GDM1 (cell line): ENCODE measurements at regions not wholly inside any gene's neighbourhood (a gene's known extent, or its start where the extent isn't known, plus 50 kb on each side); places are given as distances from the start of the nearest gene placed in this dataset.
"Not testable (repeated sequence)": the region's sequence is repeated elsewhere in the genome, so short reads cannot be mapped to it uniquely, and the experiment has no call there.

ENCODE experiments used
- DNase-seq: peaks from one replicate; lab custom pipeline; 2025; lab: John Stamatoyannopoulos, UW

DNA sequence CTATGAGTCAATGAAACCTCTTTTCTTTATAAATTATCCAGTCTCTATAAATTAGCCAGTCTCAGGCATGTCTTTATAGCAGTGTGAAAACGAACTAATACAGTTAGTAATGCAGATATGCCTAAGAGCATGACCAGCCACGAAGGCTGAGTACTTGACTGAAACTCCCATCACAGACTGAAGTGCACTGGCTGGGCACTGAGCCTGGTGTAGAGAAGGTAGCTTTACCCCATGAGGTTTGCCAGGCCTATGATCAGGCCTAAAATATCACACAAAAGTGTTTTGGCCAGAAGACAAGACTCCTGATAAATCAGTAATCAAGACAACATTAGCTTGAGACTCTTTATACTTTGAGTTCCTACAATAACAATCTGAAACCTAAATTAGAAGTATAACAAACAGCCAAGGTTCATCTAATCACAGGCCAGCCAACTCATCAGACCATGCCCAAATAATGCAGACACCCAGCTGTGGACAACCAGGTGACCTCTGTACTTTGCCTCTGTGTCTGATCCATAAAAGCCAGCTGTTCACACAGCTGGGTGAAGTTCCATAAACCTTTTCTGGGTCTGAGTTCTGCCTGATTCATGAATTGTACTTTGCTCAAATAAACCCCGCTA lies 771.8 kb upstream of the SLITRK1 start:
- no peak for DNase-seq

DNA sequence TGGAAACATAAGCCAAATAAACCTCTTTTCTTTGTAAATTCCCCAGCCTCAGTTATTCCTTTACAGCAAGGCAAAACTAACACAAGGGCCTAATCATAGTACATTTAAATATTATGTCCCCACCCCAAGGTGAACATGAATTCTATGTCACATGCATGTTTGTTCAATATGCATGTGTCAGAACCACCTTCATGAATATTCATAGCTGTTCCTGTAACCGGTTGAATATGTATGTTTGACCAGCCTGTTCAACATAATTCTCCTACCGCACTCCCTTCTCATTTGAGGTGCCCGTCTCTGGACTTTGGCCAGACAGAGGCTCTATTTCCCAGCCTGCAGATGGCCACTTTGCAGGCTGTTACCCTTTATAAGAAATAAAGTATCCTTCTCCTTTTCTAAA lies 769.4 kb upstream of the SLITRK1 start:
- DNase-seq, result no peak

DNA sequence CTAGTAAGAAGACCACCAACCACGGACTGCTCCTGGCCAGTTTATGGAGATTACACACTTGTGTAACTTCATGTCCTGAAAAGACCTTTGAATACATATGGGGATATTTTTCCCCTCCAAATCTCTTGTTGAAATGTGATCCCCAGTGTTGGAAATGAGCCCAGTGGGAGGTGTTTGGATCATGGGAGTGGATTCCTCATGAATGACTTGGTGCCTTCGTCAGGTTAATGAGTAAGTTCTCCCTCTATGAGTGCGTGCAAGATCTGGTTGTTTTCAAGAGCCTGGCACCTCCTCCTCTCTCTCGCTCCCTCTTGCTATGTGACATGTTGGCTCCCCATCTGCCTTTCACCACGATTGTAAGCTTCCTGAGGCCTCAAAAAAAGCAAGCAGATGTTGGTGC lies 769.0 kb upstream of the SLITRK1 start:
- no peak for DNase-seq

DNA sequence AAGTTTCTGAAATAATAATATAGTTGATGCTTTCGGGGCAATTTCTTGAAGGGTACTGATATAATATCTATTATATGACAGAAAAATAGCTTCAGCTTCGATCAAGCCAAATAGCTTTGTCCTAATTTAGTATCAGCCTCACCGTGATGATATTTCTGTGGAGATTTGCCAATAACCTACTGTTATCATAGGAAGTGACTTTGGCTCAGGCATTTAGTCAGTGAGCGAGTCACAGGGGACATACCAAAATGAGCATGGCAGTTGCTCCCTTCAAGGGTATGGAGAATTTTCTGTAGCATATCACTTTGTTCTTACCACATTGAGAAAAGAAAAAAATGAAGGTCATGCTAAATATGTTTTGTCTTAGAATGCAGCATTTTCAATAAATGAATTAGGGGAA lies 767.6 kb upstream of the SLITRK1 start:
- no peak for DNase-seq

DNA sequence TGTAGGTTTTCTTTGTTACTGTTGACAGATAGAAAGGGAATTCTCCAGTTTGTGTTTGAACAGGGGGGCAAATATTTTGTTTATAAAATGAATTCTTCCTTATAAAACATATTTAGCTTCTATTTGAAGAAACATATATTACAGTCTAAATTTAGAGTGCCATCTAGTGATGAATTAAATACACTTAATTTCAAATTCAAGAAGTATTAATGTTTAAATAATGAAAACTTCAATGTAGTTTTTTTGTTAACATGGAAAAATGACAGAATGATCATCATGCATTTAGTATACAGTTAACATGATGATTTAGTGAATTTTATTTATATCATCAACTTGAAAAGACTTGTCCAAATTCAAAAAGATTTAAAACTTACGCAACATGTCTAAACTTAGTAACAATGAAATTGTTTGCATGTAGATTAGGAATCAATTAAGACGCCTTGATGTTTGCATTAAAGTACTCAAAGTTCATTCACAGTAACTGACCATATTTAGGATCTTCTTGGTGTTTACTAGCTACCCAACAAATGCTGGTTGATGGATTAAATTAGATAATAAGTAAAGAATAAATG lies 765.9 kb upstream of the SLITRK1 start:
- no peak for DNase-seq

DNA sequence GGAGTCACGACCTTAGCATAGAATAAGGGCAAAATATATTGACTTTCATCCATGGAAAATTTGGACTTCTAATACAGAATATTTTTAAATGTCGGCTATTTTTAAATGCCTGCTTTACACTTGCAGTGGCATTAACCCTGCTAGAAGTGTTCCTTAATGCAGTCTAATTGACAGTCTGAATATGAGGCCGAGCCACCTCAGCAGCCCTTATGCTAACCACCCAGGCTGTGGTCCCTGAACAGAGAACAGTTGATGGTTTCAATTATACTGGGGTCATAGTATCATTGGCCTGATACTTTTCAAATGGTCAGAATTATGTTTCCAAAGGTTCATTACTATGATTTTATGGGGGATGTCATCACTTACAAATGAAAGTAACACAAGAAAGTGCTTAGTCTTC lies 764.7 kb upstream of the SLITRK1 start:
- no peak for DNase-seq

DNA sequence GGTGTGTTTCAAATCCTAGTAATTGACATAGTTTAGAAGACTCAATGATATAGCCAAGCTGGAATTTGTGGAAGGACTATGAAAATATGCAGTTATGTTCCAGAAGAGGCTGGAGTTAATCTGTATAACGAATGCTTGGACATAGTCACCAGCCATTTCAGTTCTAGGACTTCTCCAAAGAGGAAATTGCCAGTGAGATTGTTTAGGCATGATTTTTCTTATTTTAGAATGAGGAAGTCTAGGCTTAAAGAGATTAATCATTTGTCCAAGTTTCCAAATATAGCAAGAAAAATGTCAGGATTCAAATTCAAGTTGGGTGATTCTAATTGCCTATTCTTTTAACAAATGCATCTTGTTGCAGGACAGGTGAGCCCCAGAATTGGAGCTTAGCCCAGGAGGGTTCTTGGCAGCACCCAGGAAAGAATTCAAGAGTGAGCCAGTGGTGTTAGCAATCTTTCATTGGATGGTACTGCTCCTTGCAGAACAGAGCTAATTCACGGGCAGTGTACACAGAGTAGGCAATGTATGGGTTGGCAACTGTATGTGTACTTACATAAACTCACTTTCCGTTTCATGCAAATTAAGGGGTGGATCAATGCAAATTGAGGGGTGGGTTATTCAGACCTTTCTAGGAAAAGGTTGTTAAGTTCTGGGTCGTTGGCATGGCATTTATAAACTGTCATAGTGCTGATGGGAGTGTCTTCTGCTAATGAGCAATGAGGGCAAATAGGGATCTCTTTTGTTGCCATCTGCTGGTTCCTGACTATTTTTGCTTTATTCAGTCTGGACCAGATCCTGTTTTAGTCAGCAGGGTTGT lies 763.1 kb upstream of the SLITRK1 start:
- DNase-seq, result no peak

DNA sequence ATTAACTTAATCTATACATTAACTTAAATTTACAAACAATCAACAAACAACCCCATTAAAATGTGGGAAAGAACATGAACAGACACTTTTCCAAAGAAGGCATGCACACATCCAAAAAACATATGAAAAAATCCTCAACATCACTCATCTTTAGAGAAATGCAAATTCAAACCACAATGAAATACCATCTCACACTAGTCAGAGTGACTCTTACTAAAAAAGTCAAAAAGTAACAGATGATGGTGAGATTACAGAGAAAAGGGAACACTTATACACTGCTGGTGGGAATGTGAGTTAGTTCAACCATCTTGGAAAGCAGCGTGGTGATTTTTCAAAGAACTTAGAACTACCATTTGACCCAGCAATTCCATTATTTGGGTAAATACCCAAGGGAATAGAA lies 759.2 kb upstream of the SLITRK1 start:
- no peak for DNase-seq

DNA sequence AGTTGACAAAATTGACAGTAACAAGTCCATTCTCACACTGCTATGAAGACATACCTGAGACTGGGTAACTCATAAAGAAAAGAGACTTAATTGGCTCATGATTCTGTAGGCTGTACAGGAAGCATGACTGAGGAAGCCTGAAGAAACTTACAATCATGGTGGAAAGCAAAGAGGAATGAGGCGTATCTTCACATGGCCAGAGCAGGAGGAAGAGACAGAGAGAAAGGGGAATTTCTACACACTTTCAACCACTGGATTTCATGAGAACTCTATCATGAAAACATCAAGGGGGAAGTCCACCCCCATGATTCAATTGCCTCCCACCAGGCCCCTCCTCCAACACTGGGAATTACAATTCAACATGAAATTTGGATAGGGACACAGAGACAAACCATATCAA lies 758.4 kb upstream of the SLITRK1 start:
- DNase-seq, result no peak

DNA sequence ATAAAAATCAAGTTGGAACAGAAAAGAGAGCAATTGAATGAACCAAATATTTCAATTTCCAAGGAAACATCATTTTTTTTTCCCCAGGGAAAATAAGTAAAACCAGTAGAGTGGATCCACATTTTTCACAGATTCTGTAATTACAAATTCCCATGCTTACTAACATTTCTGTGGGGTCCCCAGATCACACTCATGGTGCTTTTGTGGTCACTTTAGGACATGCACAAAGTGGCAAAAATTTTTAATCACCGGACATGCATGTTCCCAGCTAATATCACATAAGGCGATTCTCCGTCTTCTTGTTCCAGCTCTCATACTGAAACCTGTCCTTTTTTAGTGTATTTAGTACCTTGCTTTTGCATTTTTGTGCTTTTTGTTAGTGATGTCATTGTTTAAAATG lies 748.2 kb upstream of the SLITRK1 start:
- no peak for DNase-seq

DNA sequence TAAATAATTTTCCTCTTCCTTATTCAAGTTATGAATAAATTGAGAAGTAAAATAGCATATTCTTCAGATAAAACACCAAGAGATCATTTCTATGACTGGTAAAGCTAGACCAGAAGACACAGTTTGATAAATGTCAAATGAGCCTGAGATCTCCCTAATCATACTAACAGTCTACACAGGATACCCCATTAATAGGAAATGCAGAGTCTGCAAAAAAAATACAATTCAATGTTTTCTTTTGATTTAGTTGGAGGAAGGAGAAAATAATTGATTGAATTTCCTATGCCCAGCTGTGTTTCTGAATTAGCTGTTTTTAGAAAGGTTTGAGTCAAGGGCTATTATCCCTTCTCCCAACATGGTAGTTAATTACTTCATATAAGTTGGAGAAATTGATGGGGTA lies 734.6 kb upstream of the SLITRK1 start:
- no peak for DNase-seq

DNA sequence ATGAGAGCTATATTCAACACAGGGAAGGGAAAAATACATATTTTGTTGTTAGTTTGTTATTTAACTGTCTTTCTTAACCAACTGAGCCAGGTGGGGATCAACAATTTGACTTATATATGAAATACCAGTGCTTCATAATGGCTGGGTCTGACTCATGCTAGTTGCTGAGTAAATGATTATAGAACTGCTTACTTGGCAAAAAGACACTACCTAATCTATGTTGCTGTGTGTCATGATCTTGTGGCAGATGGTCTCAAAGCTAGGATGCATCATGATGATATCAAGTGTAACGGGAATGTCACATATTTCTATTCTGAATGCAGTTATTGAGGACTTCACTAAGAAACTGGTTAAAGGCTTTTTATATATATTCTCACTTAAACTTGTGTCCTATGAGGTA lies 727.4 kb upstream of the SLITRK1 start:
- DNase-seq, result no peak

DNA sequence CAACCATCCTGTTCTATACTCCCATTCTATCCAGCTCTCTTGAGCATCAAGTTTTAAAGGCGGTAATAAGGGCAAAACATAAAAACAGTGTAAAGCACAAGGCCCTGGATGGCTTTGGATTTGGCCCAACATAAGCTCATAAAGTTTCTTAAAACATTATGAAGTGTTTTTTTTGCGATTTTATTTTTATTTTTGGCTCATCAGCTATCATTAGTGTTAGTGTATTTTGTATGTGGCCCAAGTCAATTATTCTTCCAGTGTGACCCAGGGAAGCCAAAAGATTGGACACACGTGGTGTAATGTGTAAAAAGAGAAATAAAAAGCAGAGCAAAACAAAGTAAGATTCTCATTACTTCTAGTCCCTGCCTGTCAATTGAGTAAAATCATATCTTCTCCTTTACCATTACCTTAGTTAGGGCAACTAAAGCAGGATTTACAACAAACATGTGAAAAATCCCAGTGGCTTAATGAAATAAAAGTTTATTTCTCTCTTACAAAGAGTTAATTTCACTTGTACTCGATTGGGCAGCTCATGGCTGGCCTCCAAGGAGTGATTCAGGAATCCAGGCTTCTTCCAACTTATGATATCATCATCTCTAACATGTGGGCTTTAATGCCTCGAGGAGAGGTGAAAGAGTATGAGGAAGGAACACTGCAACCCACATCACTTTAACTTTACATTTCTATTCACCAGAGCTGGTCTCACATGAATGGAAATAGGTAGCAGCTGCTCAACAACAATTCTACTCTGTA lies 725.2 kb upstream of the SLITRK1 start:
- no peak for DNase-seq

DNA sequence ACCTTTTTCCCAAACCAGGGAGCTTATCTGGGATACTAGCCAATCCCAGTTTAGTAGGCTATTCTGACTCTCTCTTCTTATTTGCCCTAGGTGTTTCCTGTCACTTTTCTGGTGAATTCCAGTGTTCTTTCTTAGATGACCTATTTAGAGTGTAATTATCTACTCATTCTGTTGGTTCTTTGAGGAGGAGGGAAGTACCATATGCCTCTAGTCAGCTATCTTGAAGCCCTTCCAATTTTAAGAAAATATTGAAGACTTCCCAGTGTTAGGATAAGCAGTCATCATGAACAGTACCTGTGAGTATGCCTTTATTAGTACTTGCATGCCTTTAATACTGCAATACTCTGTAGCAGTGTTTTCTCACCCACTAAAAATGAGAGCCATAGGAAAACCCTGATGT lies 724.3 kb upstream of the SLITRK1 start:
- DNase-seq, result no peak

DNA sequence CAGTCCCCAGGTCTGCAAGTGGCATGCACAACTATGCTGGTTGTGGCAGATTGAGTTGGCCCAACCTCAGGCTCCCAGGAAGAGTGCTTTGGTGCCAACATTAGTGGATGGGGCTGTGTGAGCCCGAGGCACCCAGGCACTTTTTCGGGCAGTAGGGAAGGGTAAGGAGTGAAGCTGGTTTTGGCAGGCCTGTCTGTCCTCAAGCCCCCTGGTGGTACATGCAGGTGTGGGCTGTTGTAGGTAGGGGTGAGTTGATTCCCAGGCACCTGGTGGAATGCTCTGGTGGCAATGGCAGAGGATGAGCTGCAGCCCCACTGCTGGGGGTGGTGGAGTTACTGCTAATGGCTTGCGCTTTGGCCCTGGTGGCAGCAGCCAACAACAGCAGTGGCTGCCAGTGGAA lies 723.7 kb upstream of the SLITRK1 start:
- DNase-seq, result no peak

DNA sequence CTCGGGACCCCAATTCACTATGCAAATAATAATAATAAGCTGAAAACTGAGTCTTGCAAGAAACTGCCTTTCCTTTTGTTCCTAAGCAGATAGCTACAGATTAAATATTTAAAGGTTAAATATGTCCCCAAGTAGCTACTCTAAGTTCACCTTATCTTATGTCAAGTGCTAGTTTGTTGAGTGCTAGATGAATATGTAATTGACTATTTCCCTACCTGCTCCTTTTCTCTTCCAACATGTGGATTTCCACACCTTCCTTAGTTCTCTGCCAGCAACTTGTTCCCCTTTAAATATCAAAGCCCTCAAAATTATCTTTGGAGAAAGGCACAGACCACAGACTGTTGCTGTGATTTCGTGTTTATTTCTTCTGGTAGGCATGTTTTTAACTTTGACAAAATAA lies 709.2 kb upstream of the SLITRK1 start:
- no peak for DNase-seq

DNA sequence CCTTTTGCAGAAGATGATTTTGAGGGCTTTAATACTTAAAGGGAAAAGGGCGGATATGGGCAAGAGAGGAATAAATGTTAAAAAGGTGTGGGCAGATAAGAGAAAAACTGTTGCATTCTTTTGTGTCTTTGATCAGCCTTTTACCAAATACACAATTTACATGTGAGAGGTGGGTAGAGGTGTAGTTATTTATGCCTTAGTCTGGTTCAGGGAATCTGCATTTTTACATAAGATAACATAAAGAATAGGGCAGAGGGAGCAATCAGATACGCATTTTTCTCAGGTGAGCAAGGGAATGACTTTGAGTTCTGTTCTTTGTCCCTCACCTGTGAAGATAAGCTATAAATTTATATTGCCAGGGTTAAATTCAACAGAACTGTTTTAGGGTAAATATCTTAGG lies 708.4 kb upstream of the SLITRK1 start:
- no peak for DNase-seq

DNA sequence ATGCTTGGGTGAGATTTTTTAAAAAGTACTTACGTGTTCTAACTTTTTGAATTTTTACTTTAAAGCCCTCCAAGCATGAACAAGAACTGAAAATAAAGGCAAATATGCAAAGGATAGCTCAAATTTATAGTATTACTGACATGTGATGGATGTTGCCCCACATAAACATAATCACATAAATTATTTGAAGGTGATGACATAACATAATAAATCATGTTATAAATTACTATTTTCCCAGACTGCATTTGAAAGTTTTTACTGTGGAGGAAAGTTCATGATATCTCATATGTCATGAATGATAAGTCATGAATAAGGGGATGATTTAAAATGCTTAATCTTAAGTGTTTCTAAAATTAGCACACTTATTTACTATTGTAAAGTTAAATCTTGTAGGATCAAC lies 705.7 kb upstream of the SLITRK1 start:
- DNase-seq, result no peak

DNA sequence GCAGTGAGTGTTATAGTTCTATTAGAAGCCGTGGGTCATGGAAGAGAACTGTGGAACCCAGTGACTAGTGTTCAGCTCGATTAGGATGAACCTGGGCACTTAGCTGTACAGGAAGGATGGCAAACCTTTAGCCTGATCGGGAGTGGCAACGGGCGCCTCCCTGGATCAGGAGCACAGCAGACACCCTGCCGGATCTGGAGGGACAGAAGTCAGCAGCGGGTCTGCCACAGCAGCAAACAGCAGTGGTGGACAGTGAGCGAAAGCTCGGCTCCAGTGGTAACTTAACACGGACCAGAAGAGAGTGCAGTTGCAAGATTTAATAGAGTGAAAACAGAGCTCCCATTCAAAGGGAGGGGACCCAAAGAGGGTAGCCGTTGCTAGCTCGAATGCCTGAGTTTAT lies 697.6 kb upstream of the SLITRK1 start:
- DNase-seq, result not testable (repeated sequence)

DNA sequence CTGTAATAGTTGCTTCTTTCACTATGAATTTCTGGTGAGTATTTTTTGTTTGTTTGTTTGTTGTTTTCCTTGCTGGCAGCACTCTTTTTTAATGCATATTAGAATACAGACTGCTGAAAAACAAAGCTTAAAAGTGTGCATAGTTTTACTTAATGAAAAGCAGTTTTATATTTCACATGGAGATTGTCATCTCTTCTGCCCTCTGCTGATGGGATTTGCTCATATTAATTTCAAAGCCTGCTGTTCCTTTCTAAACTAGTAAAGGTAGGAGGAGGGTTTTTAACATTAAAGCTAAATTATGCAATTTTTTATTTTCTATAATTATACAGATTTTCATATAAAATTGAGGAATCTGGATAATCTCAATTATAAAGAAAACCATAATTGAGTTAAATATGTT lies 692.6 kb upstream of the SLITRK1 start:
- DNase-seq, result no peak

DNA sequence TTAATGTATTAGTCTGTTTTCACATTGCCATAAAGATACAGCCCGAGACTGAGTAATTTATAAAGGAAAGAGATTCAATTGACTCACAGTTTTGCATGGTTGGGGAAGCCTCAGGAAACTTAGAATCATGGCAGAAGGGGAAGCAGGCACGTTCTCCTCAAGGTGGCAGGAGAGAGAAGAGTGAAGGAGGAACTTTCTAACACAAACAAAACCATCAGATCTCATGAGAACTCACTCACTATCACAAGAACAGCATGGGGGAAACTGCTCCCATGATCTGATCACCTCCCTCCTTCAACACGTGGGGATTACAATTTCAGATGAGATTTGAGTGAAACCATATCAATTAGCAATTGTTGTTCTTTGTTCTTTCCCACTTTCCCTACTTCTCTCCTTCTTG lies 689.0 kb upstream of the SLITRK1 start:
- DNase-seq, result peak; percentile 25

DNA sequence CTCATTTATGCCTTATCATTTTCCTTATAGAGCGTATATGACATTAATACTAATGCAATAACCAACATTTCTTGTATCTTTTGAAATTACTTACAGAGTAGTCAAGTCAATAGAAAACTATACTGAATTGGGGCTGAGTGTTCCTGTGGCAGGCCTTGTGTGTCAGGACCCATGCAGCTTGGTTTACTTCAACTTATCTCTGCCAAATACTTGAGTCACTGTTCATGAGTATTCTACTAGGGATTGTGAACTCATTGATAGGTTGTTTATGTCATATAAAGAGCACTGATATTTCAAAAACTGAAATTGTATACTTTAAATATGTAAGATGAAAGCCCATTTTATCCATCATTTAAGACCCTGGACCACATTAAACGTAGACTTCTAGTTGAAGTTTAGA lies 688.6 kb upstream of the SLITRK1 start:
- DNase-seq, result no peak

DNA sequence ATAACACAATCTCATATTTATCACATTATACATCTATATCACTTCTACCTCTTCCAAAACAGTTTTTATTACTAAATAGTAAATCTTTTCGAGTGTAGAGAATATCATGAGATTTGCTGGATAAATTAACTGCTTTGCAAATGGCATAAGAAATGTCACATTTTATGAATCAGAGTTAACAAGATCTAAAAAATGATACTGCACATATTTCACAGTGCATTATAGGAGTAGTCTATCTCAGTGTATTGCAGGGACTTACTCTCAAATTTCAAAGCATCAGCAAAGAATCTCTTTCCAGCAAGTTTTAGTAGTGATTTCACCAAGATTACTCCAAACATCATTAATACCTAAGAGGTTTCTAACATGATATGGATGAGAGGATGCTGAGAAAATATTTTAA lies 687.1 kb upstream of the SLITRK1 start:
- no peak for DNase-seq
